ENCODE measurements at regions not wholly inside any gene's neighbourhood (a gene's known extent, or its start where the extent isn't known, plus 50 kb on each side); places are given as distances from the start of the nearest gene placed in this dataset.

GRCh38 chr12:34097213-34097612, 74.9 kb downstream of the ALG10 start:
- intact Hi-C loops (cut with DNase I): no loop called here
- H3K36me3 ChIP-seq: no peaks in the 10 kb centered on the region
- peaks cover 0 to 9% (median 0%) of the 10 kb centered on the region in 7 donors for H3K27me3 ChIP-seq
- 46 to 54% methylated on average over 4 of the region's 4 CpGs for WGBS, 2 donors
- no peak for DNase-seq
- no peak for TF ChIP-seq CTCF (IDR thresholded peaks at IDR 0.05)
- H3K27ac ChIP-seq: no peak overlapping the region
- H3K4me3 ChIP-seq: no peak overlapping the region
- no peaks in the 10 kb centered on the region for H3K4me1 ChIP-seq
- ATAC-seq: no peak
- no peaks in the 10 kb centered on the region for H3K9me3 ChIP-seq

- DNase-seq: no peak
- H3K4me3 ChIP-seq: no peak overlapping the region
- H3K27ac ChIP-seq: no peak overlapping the region
- WGBS, 2 donors: 86 to 90% methylated on average over 7 of the region's 7 CpGs
- intact Hi-C loops (cut with DNase I): no loop called here
- TF ChIP-seq CTCF (IDR thresholded peaks at IDR 0.05): no peak
- peaks cover 10 to 50% (median 30%) of the 10 kb centered on the region in 7 donors for H3K27me3 ChIP-seq
- H3K36me3 ChIP-seq: no peaks in the 10 kb centered on the region
- peaks cover 0 to 3% (median 0%) of the 10 kb centered on the region in 9 donors for H3K4me1 ChIP-seq
- no peaks in the 10 kb centered on the region for H3K9me3 ChIP-seq
- ATAC-seq: no peak
Observed at GRCh38 chr12:34105392-34105933, 83.2 kb downstream of the ALG10 start.

- intact Hi-C loops (cut with DNase I): no loop called here
- TF ChIP-seq CTCF (IDR thresholded peaks at IDR 0.05): no peak
- Histone ChIP-seq H3K27me3 (peaks cover 10 to 50% (median 30%) of the 10 kb centered on the region in 7 donors), H3K4me3 (no peak overlapping the region), H3K27ac (no peak overlapping the region), H3K4me1 (peaks cover 0 to 3% (median 0%) of the 10 kb centered on the region in 9 donors), H3K9me3 (no peaks in the 10 kb centered on the region), H3K36me3 (no peaks in the 10 kb centered on the region)
- ATAC-seq: no peak
- WGBS, 2 donors: 79 to 81% methylated on average over 2 of the region's 2 CpGs
- no peak for DNase-seq
Observed at GRCh38 chr12:34106172-34106571, 83.9 kb downstream of the ALG10 start.

GRCh38 chr12:34107016-34107415, 84.7 kb downstream of the ALG10 start:
- TF ChIP-seq CTCF (IDR thresholded peaks at IDR 0.05): no peak
- no peak for ATAC-seq

More at GRCh38 chr12:34107016-34107415, 84.7 kb downstream of the ALG10 start:
- Histone ChIP-seq H3K4me1 (peaks cover 0 to 3% (median 0%) of the 10 kb centered on the region in 9 donors), H3K9me3 (no peaks in the 10 kb centered on the region), H3K4me3 (no peak overlapping the region), H3K27ac (no peak overlapping the region), H3K27me3 (peaks cover 10 to 50% (median 30%) of the 10 kb centered on the region in 7 donors), H3K36me3 (no peaks in the 10 kb centered on the region)
- intact Hi-C loops (cut with DNase I): no loop called here
- 82 to 89% methylated on average over 11 of the region's 11 CpGs for WGBS, 2 donors
- no peak for DNase-seq
